Psoas muscle (tissue), 7 donors: ENCODE measurements at regions not wholly inside any gene's neighbourhood (a gene's known extent, or its start where the extent isn't known, plus 50 kb on each side); places are given as distances from the start of the nearest gene placed in this dataset.

Experiments
- ATAC-seq, 4 donors: fragments of 200-7000 bp; cut with Tn5 transposase; one replicate each; pipeline ENCODE4 v1.9.1; 2020; ENCODE audit warnings: moderate library complexity in 3 of 4, mild to moderate bottlenecking in 2 of 4
- DNase-seq, 2 donors: peaks; one replicate each; pipeline ENCODE4 v3.0.0-alpha.2; 2020
- H3K27ac ChIP-seq: fragments of 200-600 bp; one replicate; pipeline ENCODE4 v1.8.0; 2022
- H3K27me3 ChIP-seq, 3 donors: fragments of 200-600 bp in 1 of 3; one replicate each; pipeline versions ENCODE4 v1.6.1 to v1.8.0; 2013 to 2022; ENCODE audit warnings: low read length in 2 of 3, mild to moderate bottlenecking in 2 of 3, moderate library complexity in 1 of 3; ENCODE audit not compliant: insufficient read depth in 3 of 3
- H3K36me3 ChIP-seq, 2 donors: fragments of 200-600 bp in 1 of 2; one replicate each; pipeline versions ENCODE4 v1.6.1 to v1.8.0; 2013 to 2022; ENCODE audit warnings: low read depth in 1 of 2, mild to moderate bottlenecking in 1 of 2, moderate library complexity in 1 of 2; ENCODE audit not compliant: insufficient read depth in 1 of 2
- H3K4me1 ChIP-seq: fragments of 200-600 bp; one replicate; pipeline ENCODE4 v1.8.0; 2022
- H3K4me3 ChIP-seq: fragments of 200-600 bp; one replicate; pipeline ENCODE4 v1.8.0; 2022; ENCODE audit warnings: mild to moderate bottlenecking
- H3K9me3 ChIP-seq: fragments of 200-600 bp; one replicate; pipeline ENCODE4 v1.8.0; 2022
- WGBS, 3 donors: extraction: QIAGEN DNeasy Blood & Tissue Kit; methylation state at CpG; one replicate each; pipeline versions ENCODE4 v1.1.6 to v1.1.7; 2013; 5-methylcytosine and 5-hydroxymethylcytosine counted together
- intact Hi-C, 2 donors: fragments of 100-400 bp; cut with DNase I; formaldehyde crosslinking; loops; one replicate each; pipeline versions ENCODE4 v1.11.0 to v1.14.2; 2022
- TF ChIP-seq, protein P1 (sequence below): fragments of 200-600 bp; IDR thresholded peaks from one replicate; pipeline ENCODE4 v1.8.0; 2022; ENCODE audit warnings: antibody characterized with exemption
- donor health status: healthy with polysubstance abuse.
- donor health status: DM: no; HTN: no; CAD: no; lungs with moderate emphysema.
- donor health status: Bipolar disorder and iron deficiency.
- donor health status: healthy.
- donor health status: DM: yes; HTN: yes; CAD: no.
- donor health status: DM: no; HTN: no; CAD: no.
- donor health status: DM: yes; HTN: yes; CAD: no.

DNA sequence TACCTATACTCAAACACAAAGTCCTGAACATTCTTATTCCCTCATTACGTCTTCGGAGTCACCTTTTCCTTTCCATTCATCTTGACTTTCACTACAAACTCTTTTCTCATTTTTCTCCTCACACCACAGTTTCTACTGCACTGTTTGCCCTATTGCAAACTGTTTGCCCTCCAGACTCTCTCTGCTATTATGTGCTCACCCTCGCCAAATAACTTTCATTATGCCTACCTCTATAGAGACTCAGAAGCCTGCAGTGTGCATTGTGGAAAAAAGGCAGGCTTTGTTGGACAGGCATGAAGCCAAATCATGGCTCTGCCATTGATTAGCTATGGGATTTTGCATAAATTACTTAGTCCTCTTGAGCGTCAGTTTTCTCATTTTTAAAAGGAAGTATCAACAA, 246.6 kb upstream of the CCDC196 start:
- ATAC-seq (no peak), DNase-seq (no peak)
- Histone ChIP-seq H3K36me3 (no peaks in the 10 kb centered on the region), H3K9me3 (no peaks in the 10 kb centered on the region), H3K4me1 (no peaks in the 10 kb centered on the region), H3K4me3 (no peak overlapping the region), H3K27ac (no peak overlapping the region), H3K27me3 (no peaks in the 10 kb centered on the region)
- intact Hi-C loops, result no loop called here
- WGBS, 3 donors, result 77 to 82% (median 81%) methylated on average over 4 of the region's 4 CpGs
- TF ChIP-seq, protein P1, sequence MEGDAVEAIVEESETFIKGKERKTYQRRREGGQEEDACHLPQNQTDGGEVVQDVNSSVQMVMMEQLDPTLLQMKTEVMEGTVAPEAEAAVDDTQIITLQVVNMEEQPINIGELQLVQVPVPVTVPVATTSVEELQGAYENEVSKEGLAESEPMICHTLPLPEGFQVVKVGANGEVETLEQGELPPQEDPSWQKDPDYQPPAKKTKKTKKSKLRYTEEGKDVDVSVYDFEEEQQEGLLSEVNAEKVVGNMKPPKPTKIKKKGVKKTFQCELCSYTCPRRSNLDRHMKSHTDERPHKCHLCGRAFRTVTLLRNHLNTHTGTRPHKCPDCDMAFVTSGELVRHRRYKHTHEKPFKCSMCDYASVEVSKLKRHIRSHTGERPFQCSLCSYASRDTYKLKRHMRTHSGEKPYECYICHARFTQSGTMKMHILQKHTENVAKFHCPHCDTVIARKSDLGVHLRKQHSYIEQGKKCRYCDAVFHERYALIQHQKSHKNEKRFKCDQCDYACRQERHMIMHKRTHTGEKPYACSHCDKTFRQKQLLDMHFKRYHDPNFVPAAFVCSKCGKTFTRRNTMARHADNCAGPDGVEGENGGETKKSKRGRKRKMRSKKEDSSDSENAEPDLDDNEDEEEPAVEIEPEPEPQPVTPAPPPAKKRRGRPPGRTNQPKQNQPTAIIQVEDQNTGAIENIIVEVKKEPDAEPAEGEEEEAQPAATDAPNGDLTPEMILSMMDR, result no peak

DNA sequence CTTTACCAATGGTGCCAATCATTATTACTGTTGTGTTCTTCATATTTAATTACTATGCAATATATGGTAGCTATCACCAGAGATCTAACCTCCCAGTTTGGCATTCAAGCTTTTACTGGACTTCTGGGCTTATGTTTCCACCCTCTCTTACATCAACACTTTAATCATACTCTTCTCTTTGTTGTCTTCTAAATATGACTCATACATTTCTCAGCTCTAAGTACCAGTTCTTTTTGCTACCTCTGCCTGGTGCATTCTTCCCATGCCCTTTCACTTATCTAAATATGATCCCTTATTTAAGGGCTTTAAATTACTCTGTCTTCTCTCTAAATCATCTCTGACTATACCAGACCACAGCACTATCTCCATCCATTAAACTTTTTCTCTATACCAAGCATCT, 246.1 kb upstream of the CCDC196 start:
- Histone ChIP-seq H3K27me3 (no peaks in the 10 kb centered on the region), H3K9me3 (no peaks in the 10 kb centered on the region), H3K27ac (no peak overlapping the region), H3K36me3 (no peaks in the 10 kb centered on the region), H3K4me3 (no peak overlapping the region), H3K4me1 (no peaks in the 10 kb centered on the region)
- DNase-seq (no peak), ATAC-seq (no peak)
- TF ChIP-seq, protein P1, result no peak
- intact Hi-C loops, result no loop called here

DNA sequence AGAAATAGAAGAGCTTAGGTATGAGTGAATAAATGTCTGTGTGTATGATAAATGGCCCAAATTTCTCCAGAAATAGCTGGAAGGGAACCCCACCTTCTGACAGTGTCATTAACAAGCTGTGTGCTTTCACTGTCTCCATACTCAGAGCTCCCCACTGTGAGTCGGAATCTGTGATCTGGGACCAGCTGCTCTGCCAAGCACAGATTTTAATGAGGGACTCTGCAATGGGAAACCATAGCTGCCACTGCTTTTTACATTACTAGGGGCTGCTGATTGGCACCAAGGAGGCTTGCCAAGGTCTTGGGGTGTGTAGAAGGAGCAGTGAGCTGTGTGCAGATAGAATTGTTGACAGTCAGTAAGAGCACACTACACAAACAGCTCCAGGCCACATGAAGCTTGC, 244.2 kb upstream of the CCDC196 start:
- TF ChIP-seq, protein P1, result no peak
- ATAC-seq (no peak), DNase-seq (no peak)
- Histone ChIP-seq H3K4me3 (no peak overlapping the region), H3K4me1 (no peaks in the 10 kb centered on the region), H3K27ac (no peak overlapping the region), H3K27me3 (no peaks in the 10 kb centered on the region), H3K36me3 (no peaks in the 10 kb centered on the region), H3K9me3 (no peaks in the 10 kb centered on the region)
- 43 to 61% (median 50%) methylated on average over 1 of the region's 1 CpG for WGBS, 3 donors
- intact Hi-C loops, result no loop called here

DNA sequence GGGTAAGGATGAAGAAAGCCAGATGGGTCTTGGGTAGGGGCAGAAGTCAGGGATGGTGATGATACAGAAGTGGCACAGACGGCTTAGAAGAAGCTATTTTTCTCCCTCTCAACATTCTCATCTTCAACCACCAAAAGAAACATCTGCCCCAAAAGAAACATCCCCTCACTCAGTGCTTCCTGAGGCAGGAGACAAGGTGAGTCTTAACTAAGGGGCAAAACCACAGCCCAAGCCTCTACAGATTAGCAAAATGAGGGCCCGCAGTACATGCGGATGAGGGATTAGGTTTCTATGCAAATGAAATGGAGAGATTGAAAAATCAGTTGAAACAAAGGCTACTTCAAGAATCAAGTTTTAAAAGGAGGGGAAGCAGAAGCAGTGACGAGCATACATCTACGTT, 241.3 kb upstream of the CCDC196 start:
- 75 to 83% (median 78%) methylated on average over 5 of the region's 5 CpGs for WGBS, 3 donors

DNA sequence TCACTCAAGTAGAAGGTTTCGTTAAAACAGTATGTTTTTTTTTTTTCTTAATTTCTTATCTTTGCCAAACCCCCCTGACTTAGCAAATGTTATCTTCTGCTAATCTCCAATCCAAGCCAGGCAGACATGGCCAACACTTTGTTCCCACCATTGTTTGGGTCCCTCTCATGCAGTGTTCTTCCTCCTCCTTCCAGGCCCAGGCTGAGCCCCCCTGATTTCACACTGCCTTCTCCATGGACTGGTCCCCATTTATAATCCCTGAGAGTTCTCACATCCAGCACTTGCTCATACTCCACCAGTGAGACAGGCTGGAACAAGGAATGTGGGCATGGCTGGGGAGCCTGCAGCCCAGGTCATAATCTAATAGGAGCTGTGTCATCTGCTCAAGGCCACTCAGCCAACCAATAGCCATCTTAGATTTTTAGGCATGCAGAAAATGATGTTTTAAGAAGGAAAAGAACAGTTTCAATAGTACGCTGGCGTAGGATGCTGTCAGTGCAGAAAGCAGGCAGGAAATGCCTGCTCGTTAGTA, 238.4 kb upstream of the CCDC196 start:
- 44 to 48% (median 46%) methylated on average over 4 of the region's 4 CpGs for WGBS, 3 donors
- Histone ChIP-seq H3K9me3 (no peaks in the 10 kb centered on the region), H3K27ac (no peak overlapping the region), H3K4me1 (no peaks in the 10 kb centered on the region), H3K36me3 (no peaks in the 10 kb centered on the region), H3K4me3 (no peak overlapping the region), H3K27me3 (no peaks in the 10 kb centered on the region)
- DNase-seq (no peak), ATAC-seq (no peak)
- intact Hi-C loops, result no loop called here
- TF ChIP-seq, protein P1, result no peak

More for the DNA sequence above, 241.3 kb upstream of the CCDC196 start:
- no peaks in the 10 kb centered on the region for H3K4me1 ChIP-seq
- DNase-seq, result no peak
- TF ChIP-seq, protein P1, result no peak
- no peaks in the 10 kb centered on the region for H3K9me3 ChIP-seq
- no peak overlapping the region for H3K4me3 ChIP-seq
- intact Hi-C loops, result no loop called here
- H3K27me3 ChIP-seq, result no peaks in the 10 kb centered on the region
- no peak for ATAC-seq
- H3K36me3 ChIP-seq, result no peaks in the 10 kb centered on the region
- no peak overlapping the region for H3K27ac ChIP-seq
